Calu3 (cell line): ENCODE measurements at regions not wholly inside any gene's neighbourhood (a gene's known extent, or its start where the extent isn't known, plus 50 kb on each side); places are given as distances from the start of the nearest gene placed in this dataset.
"Not testable (repeated sequence)": the region's sequence is repeated elsewhere in the genome, so short reads cannot be mapped to it uniquely, and the experiment has no call there.

ENCODE experiments used
- BruUV-seq: library from RNA; stranded (reverse); fragments of 400-500 nt; replicated peaks from 2 replicates; lab custom pipeline; 2021; lab: Mats Ljungman, UMichigan
- CTCF ChIA-PET: fragments of 300-600 bp; sonication (Branson Sonifier 250); formaldehyde crosslinking; loops from one replicate; lab custom pipeline; 2022; ENCODE audit warnings: antibody characterized with exemption; lab: Charles Lee
- DNase-seq: peaks from one replicate; pipeline ENCODE4 v3.0.0; 2022
- H3K27ac Mint-ChIP-seq: one replicate; pipeline ENCODE4 v1.8.0; 2022; ENCODE audit warnings: mixed read lengths; ENCODE audit not compliant: unreplicated experiment
- H3K27me3 Mint-ChIP-seq: one replicate; pipeline ENCODE4 v1.8.0; 2022; ENCODE audit warnings: mixed read lengths; ENCODE audit not compliant: unreplicated experiment
- H3K36me3 Mint-ChIP-seq: one replicate; pipeline ENCODE4 v1.8.0; 2022; ENCODE audit warnings: mild to moderate bottlenecking, moderate library complexity, mixed read lengths; ENCODE audit not compliant: insufficient read depth, unreplicated experiment
- H3K4me1 Mint-ChIP-seq: one replicate; pipeline ENCODE4 v1.8.0; 2022; ENCODE audit warnings: mild to moderate bottlenecking, low read depth, mixed read lengths; ENCODE audit not compliant: unreplicated experiment
- H3K4me3 Mint-ChIP-seq: one replicate; pipeline ENCODE4 v1.8.0; 2022; ENCODE audit warnings: mild to moderate bottlenecking, low read depth, moderate library complexity, mixed read lengths; ENCODE audit not compliant: unreplicated experiment
- H3K9me3 Mint-ChIP-seq: one replicate; pipeline ENCODE4 v1.8.0; 2022; ENCODE audit warnings: low read depth, mixed read lengths; ENCODE audit not compliant: unreplicated experiment
- intact Hi-C: fragments of 100-400 bp; cut with micrococcal nuclease; formaldehyde crosslinking; loops from one replicate; pipeline ENCODE4 v1.10.0; 2022; ENCODE audit not compliant: unreplicated experiment
- TF ChIP-seq, protein P1 (sequence below): fragments of 200-600 bp; IDR thresholded peaks from one replicate; pipeline ENCODE4 v1.8.0; 2022; ENCODE audit warnings: antibody characterized with exemption; ENCODE audit not compliant: unreplicated experiment

DNA sequence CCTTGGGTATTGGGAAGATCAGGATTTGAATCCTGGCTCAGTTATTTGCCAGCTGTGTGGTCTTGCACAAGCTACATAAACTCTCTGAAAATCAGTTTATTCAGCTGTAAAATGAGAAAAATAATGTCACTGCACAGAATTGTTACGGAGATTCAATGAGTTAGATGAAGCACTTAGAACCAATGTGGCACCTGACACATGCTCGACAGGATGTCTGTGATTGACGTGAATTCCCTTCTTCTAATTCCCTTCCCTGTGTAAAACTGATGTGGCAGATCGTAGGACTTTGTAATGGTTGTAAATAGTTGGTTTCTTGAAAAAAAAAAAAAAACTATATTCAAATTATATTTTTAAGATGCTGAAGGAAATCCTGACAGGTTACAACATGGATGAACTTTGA, 249.9 kb upstream of the MKLN1 start:
- intact Hi-C loops = no loop called here
- Mint-ChIP-seq H3K4me1 (peaks cover 10% of the 10 kb centered on the region), H3K27me3 (no peaks in the 10 kb centered on the region), H3K27ac (no peak overlapping the region), H3K4me3 (no peak overlapping the region), H3K9me3 (no peaks in the 10 kb centered on the region), H3K36me3 (no peaks in the 10 kb centered on the region)
- no peak for DNase-seq
- CTCF ChIA-PET = no interaction called here
- TF ChIP-seq, protein P1, sequence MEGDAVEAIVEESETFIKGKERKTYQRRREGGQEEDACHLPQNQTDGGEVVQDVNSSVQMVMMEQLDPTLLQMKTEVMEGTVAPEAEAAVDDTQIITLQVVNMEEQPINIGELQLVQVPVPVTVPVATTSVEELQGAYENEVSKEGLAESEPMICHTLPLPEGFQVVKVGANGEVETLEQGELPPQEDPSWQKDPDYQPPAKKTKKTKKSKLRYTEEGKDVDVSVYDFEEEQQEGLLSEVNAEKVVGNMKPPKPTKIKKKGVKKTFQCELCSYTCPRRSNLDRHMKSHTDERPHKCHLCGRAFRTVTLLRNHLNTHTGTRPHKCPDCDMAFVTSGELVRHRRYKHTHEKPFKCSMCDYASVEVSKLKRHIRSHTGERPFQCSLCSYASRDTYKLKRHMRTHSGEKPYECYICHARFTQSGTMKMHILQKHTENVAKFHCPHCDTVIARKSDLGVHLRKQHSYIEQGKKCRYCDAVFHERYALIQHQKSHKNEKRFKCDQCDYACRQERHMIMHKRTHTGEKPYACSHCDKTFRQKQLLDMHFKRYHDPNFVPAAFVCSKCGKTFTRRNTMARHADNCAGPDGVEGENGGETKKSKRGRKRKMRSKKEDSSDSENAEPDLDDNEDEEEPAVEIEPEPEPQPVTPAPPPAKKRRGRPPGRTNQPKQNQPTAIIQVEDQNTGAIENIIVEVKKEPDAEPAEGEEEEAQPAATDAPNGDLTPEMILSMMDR = no peak
- no TSS peak for BruUV-seq

GRCh38 chr7:131080754-131081153, 246.9 kb upstream of the MKLN1 start:
- H3K27me3 Mint-ChIP-seq = no peaks in the 10 kb centered on the region
- TF ChIP-seq, protein P1 = no peak
- H3K4me3 Mint-ChIP-seq = no peak overlapping the region
- intact Hi-C loops = no loop called here
- no peak for DNase-seq
- no peaks in the 10 kb centered on the region for H3K36me3 Mint-ChIP-seq
- no TSS peak for BruUV-seq
- peaks cover 10% of the 10 kb centered on the region for H3K4me1 Mint-ChIP-seq
- H3K9me3 Mint-ChIP-seq = no peaks in the 10 kb centered on the region
- no peak overlapping the region for H3K27ac Mint-ChIP-seq
- CTCF ChIA-PET = no interaction called here

- H3K4me3 Mint-ChIP-seq = no peak overlapping the region
- no peaks in the 10 kb centered on the region for H3K36me3 Mint-ChIP-seq
- H3K4me1 Mint-ChIP-seq = peaks cover 6% of the 10 kb centered on the region
- DNase-seq = no peak
- no peaks in the 10 kb centered on the region for H3K27me3 Mint-ChIP-seq
- H3K9me3 Mint-ChIP-seq = no peaks in the 10 kb centered on the region
- CTCF ChIA-PET = no interaction called here
- intact Hi-C loops = no loop called here
- TF ChIP-seq, protein P1 = no peak
- H3K27ac Mint-ChIP-seq = no peak overlapping the region
- no TSS peak for BruUV-seq
Observed at GRCh38 chr7:131081308-131081707, 246.4 kb upstream of the MKLN1 start.

GRCh38 chr7:131083781-131084180, 243.9 kb upstream of the MKLN1 start:
- TF ChIP-seq, protein P1 = no peak
- DNase-seq = no peak
- no peaks in the 10 kb centered on the region for H3K27me3 Mint-ChIP-seq
- BruUV-seq = no TSS peak
- no peak overlapping the region for H3K4me3 Mint-ChIP-seq
- peaks cover 11% of the 10 kb centered on the region for H3K4me1 Mint-ChIP-seq
- H3K9me3 Mint-ChIP-seq = no peaks in the 10 kb centered on the region
- H3K27ac Mint-ChIP-seq = no peak overlapping the region
- peaks cover 5% of the 10 kb centered on the region for H3K36me3 Mint-ChIP-seq
- CTCF ChIA-PET = no interaction called here
- intact Hi-C loops = no loop called here

- H3K9me3 Mint-ChIP-seq, CTCF ChIA-PET, DNase-seq, H3K4me3 Mint-ChIP-seq, H3K27me3 Mint-ChIP-seq, H3K27ac Mint-ChIP-seq, H3K36me3 Mint-ChIP-seq, intact Hi-C loops, BruUV-seq: not testable (repeated sequence)
- H3K4me1 Mint-ChIP-seq = peaks cover 15% of the 10 kb centered on the region
Observed at GRCh38 chr7:131084336-131084735, 243.3 kb upstream of the MKLN1 start.
